ENCODE measurements at regions not wholly inside any gene's neighbourhood (a gene's known extent, or its start where the extent isn't known, plus 50 kb on each side); places are given as distances from the start of the nearest gene placed in this dataset.
"Not testable (repeated sequence)": the region's sequence is repeated elsewhere in the genome, so short reads cannot be mapped to it uniquely, and the experiment has no call there.

- no peak for DNase-seq (ENCODE audit: low spot score)
- no peak for TF ChIP-seq CTCF (IDR thresholded peaks at IDR 0.05; ENCODE audit: extremely low read depth, missing control alignments)
Measured at GRCh38 chr3:88462230-88462629, 312.5 kb downstream of the C3orf38 start.

GRCh38 chr3:88467191-88467590 lies 317.4 kb downstream of the C3orf38 start:
- DNase-seq (ENCODE audit: low spot score): no peak
- TF ChIP-seq CTCF (IDR thresholded peaks at IDR 0.05; ENCODE audit: extremely low read depth, missing control alignments): no peak

- no peak for DNase-seq (ENCODE audit: low spot score)
- TF ChIP-seq CTCF (IDR thresholded peaks at IDR 0.05; ENCODE audit: extremely low read depth, missing control alignments): no peak
Measured at GRCh38 chr3:88469216-88469615, 319.5 kb downstream of the C3orf38 start.

GRCh38 chr3:88478460-88478859 lies 328.7 kb downstream of the C3orf38 start:
- no peak for TF ChIP-seq CTCF (IDR thresholded peaks at IDR 0.05; ENCODE audit: extremely low read depth, missing control alignments)
- no peak for DNase-seq (ENCODE audit: low spot score)

- DNase-seq (ENCODE audit: low spot score): no peak
- TF ChIP-seq CTCF (IDR thresholded peaks at IDR 0.05; ENCODE audit: extremely low read depth, missing control alignments): no peak
Measured at GRCh38 chr3:88480822-88481221, 331.1 kb downstream of the C3orf38 start.

GRCh38 chr3:88485001-88485400 lies 335.2 kb downstream of the C3orf38 start:
- DNase-seq (ENCODE audit: low spot score): no peak
- TF ChIP-seq CTCF (IDR thresholded peaks at IDR 0.05; ENCODE audit: extremely low read depth, missing control alignments): no peak

- DNase-seq (ENCODE audit: low spot score): not testable (repeated sequence)
Measured at GRCh38 chr3:88508818-88509217, 359.1 kb downstream of the C3orf38 start.

GRCh38 chr3:88509582-88509981 lies 359.8 kb downstream of the C3orf38 start:
- no peak for DNase-seq (ENCODE audit: low spot score)
- no peak for TF ChIP-seq CTCF (IDR thresholded peaks at IDR 0.05; ENCODE audit: extremely low read depth, missing control alignments)
